ENCODE measurements at regions not wholly inside any gene's neighbourhood (a gene's known extent, or its start where the extent isn't known, plus 50 kb on each side); places are given as distances from the start of the nearest gene placed in this dataset.

DNA sequence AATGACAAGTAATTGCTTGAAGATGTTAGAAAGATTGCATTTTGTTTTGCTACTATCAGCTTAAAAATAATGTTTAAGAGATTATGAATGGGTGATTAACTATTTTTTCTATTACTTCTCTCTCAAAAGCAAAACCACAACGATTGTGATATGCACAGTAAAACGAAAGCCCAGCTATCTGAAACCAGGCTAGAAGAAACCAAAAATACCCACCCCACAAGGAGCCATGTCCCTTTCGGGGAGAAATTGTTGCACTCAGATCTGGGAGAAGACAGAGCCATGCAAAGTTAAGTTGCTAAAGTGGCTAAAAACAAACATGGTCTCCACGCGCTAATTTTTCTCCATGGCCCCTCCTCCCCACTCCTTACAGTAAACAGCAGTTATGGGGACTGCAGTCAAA lies 173.6 kb downstream of the RPS24 start:
- TF ChIP-seq POLR2A (IDR thresholded peaks at IDR 0.05) = no peak
- TF ChIP-seq, protein P1, sequence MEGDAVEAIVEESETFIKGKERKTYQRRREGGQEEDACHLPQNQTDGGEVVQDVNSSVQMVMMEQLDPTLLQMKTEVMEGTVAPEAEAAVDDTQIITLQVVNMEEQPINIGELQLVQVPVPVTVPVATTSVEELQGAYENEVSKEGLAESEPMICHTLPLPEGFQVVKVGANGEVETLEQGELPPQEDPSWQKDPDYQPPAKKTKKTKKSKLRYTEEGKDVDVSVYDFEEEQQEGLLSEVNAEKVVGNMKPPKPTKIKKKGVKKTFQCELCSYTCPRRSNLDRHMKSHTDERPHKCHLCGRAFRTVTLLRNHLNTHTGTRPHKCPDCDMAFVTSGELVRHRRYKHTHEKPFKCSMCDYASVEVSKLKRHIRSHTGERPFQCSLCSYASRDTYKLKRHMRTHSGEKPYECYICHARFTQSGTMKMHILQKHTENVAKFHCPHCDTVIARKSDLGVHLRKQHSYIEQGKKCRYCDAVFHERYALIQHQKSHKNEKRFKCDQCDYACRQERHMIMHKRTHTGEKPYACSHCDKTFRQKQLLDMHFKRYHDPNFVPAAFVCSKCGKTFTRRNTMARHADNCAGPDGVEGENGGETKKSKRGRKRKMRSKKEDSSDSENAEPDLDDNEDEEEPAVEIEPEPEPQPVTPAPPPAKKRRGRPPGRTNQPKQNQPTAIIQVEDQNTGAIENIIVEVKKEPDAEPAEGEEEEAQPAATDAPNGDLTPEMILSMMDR (IDR thresholded peaks at IDR 0.05) = no peak

Measured in thyroid gland (tissue), 4 donors.